Type B pancreatic cell (in vitro differentiated cells): ENCODE measurements at regions not wholly inside any gene's neighbourhood (a gene's known extent, or its start where the extent isn't known, plus 50 kb on each side); places are given as distances from the start of the nearest gene placed in this dataset.

Source experiments
- DNase-seq: peaks from one replicate; pipeline ENCODE4 v3.0.0; 2021; ENCODE audit warnings: mixed read lengths; ENCODE audit not compliant: unreplicated experiment; ENCODE audit errors: extremely low spot score
- H3K27ac Mint-ChIP-seq: 2 replicates; pipeline ENCODE4 v1.8.0; 2021; ENCODE audit warnings: mild to moderate bottlenecking, mixed read lengths
- H3K27me3 Mint-ChIP-seq: 2 replicates; pipeline ENCODE4 v1.8.0; 2021; ENCODE audit warnings: mixed read lengths
- H3K36me3 Mint-ChIP-seq: 2 replicates; pipeline ENCODE4 v1.8.0; 2021; ENCODE audit warnings: mixed read lengths
- H3K4me1 Mint-ChIP-seq: one replicate; pipeline ENCODE4 v1.8.0; 2021; ENCODE audit warnings: mixed read lengths; ENCODE audit not compliant: unreplicated experiment
- H3K4me3 Mint-ChIP-seq: 2 replicates; pipeline ENCODE4 v1.8.0; 2021; ENCODE audit warnings: mild to moderate bottlenecking, mixed read lengths
- H3K9me3 Mint-ChIP-seq: 2 replicates; pipeline ENCODE4 v1.8.0; 2021; ENCODE audit warnings: mixed read lengths
- TF ChIP-seq, protein P1 (sequence below): fragments of 200-600 bp; sonication (generic); conservative IDR thresholded peaks from 2 replicates; pipeline ENCODE4 v1.5.0; 2021; ENCODE audit warnings: antibody characterized with exemption, mild to moderate bottlenecking

DNA sequence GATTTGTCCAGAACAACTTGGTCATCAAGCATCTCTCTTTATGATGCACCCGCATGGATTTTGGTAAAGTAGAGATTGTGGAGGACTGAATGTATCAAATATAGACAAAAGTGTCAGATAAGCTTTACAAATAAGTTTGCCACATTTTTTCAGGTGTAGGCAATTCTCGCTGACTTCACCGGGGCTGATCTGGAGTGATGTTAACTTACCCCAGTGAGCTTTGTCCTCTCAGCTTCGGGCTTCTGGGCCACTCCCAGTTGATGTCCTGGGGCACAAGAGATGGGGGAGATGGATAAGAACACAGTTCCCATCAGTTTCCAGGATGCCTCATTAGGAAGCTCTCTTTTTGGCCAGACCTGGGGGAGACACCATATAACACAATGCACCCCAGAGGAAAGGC is 117.7 kb downstream of the ETS2 start:
- Mint-ChIP-seq H3K4me1 (peaks cover 27% of the 10 kb centered on the region), H3K27ac (no peak overlapping the region), H3K36me3 (no peaks in the 10 kb centered on the region), H3K9me3 (no peaks in the 10 kb centered on the region), H3K27me3 (no peaks in the 10 kb centered on the region), H3K4me3 (no peak overlapping the region)
- DNase-seq, result no peak
- TF ChIP-seq, protein P1, sequence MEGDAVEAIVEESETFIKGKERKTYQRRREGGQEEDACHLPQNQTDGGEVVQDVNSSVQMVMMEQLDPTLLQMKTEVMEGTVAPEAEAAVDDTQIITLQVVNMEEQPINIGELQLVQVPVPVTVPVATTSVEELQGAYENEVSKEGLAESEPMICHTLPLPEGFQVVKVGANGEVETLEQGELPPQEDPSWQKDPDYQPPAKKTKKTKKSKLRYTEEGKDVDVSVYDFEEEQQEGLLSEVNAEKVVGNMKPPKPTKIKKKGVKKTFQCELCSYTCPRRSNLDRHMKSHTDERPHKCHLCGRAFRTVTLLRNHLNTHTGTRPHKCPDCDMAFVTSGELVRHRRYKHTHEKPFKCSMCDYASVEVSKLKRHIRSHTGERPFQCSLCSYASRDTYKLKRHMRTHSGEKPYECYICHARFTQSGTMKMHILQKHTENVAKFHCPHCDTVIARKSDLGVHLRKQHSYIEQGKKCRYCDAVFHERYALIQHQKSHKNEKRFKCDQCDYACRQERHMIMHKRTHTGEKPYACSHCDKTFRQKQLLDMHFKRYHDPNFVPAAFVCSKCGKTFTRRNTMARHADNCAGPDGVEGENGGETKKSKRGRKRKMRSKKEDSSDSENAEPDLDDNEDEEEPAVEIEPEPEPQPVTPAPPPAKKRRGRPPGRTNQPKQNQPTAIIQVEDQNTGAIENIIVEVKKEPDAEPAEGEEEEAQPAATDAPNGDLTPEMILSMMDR, result no peak

DNA sequence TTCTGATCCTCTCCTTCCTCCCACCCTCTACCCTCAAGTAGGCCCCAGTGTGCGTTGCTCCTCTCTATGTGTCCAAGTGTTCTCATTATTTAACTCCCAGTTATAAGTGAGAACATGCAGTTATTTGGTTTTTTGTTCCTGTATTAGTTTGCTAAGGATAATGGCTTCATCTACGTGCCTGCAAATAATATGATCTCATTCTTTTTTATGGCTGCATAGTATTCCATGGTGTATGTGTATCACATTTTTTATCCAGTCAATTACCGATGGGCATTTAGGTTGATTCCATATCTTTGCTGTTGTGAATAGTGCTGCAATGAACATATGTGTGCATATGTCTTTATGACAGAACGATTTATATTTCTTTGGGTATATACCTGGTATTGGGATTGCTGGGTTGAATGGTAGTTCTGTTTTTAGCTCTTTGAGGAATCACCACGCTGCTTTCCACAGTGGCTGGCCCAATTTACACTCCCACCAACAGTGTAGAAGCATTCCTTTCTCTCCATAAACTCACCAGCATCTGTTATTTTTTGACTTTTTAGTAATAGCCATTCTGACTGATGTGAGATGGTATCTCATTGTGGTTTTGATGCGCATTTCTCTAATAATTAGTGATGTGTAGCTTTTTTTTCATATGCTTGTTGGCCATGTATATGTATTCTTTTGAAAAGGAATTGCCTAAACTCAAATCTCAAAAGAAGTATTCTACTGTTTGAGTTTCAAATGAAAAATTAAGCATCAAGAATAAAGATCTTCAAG is 116.9 kb downstream of the ETS2 start:
- no peaks in the 10 kb centered on the region for H3K9me3 Mint-ChIP-seq
- H3K4me3 Mint-ChIP-seq, result no peak overlapping the region
- TF ChIP-seq, protein P1, result no peak
- no peak overlapping the region for H3K27ac Mint-ChIP-seq
- H3K36me3 Mint-ChIP-seq, result no peaks in the 10 kb centered on the region
- peaks cover 28% of the 10 kb centered on the region for H3K4me1 Mint-ChIP-seq
- no peaks in the 10 kb centered on the region for H3K27me3 Mint-ChIP-seq
- DNase-seq, result no peak

DNA sequence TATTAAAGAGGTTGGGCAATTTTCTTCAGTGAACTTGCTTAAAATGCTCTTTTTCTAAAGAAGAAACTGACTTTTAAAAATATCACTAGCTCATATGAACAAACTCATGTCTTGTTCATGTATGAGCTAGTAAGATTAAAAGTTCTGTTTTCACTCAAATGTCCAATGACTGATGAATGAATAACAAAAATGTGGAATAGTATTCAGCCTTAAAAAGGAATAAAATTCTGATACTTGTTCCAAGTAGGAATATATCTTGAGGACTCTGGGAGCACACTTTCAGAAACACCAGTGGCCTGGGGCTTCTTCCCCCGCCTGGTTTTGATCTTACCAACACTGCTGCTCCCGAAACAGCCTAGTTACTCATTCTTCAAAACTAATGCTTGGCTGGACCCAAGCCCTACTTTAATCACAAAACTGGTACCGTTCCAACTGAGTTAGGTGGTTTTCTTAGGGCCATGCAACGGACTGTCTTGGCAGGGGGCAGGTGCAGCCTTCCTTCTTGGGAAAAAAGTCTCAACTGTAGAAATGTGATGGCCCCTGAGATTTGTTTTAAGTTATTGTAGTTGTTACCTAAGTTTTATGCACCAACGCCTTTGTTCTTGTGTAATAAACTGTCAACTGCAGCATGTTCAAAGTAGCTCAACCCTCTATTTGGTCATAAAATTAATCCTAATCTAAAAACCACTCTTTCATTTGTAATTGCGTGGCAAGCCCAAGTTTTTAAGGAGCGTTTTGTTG is 116.0 kb downstream of the ETS2 start:
- Mint-ChIP-seq H3K36me3 (no peaks in the 10 kb centered on the region), H3K4me1 (peaks cover 33% of the 10 kb centered on the region), H3K27me3 (no peaks in the 10 kb centered on the region), H3K4me3 (no peak overlapping the region), H3K9me3 (no peaks in the 10 kb centered on the region), H3K27ac (no peak overlapping the region)
- DNase-seq, result no peak
- TF ChIP-seq, protein P1, result no peak

- Mint-ChIP-seq H3K36me3 (no peaks in the 10 kb centered on the region), H3K9me3 (no peaks in the 10 kb centered on the region), H3K4me1 (peaks cover 35% of the 10 kb centered on the region), H3K27me3 (no peaks in the 10 kb centered on the region), H3K4me3 (no peak overlapping the region), H3K27ac (no peak overlapping the region)
- TF ChIP-seq, protein P1, result no peak
- DNase-seq, result no peak
Observed at GRCh38 chr21:38920631-38921398, 115.1 kb downstream of the ETS2 start.

DNA sequence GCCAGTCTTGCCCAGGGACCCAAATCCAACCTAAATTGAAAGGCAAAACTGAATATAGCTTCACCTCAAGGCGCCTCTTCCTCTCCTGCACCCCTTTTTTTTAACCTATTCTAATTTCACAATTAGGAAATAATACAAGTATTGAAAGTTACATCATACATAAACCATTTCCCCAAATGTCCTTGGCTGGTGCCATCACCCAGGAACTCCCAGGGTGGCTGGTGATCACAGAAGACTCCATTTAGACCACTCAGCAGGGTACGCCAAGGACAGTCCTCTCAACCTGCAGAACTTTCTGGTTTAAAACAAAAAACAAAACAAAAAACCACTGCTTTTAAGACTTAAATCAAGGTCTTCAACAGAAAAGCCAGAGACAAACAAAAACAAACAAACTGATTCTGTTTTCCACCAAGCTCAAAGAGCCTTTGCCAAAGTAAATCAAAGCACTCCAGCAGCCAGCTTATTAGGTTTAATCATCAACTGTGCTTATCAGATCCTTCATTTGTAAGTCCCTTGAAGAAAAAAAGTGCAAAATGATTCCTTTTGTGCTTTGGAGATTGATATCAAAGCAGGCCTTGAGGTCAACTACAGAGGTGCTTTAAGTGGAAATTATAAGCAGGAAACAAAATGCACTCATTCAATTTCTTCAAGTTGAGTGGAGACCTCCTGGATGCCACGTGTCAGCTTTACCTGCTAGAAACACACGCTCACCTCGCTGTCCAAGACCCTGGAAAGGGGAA is 113.0 kb downstream of the ETS2 start:
- Mint-ChIP-seq H3K9me3 (no peaks in the 10 kb centered on the region), H3K27me3 (no peaks in the 10 kb centered on the region), H3K36me3 (no peaks in the 10 kb centered on the region), H3K4me1 (peaks cover 32% of the 10 kb centered on the region), H3K27ac (no peak overlapping the region), H3K4me3 (no peak overlapping the region)
- no peak for DNase-seq
- TF ChIP-seq, protein P1, result no peak
